ENCODE measurements at regions not wholly inside any gene's neighbourhood (a gene's known extent, or its start where the extent isn't known, plus 50 kb on each side); places are given as distances from the start of the nearest gene placed in this dataset.

- H3K4me3 ChIP-seq (ENCODE audit: low read depth, low read length), result no peak overlapping the region
- H2AFZ ChIP-seq (ENCODE audit: low read length, unreplicated experiment), result no peak overlapping the region
- no peaks in the 10 kb centered on the region for H3K4me1 ChIP-seq (ENCODE audit: control insufficient read depth, insufficient read depth, low read length, unreplicated experiment)
- no peak overlapping the region for H3K27ac ChIP-seq (ENCODE audit: low read depth, low read length)
- H3K79me2 ChIP-seq (ENCODE audit: control insufficient read depth, insufficient read depth, low read length, unreplicated experiment), result no peaks in the 10 kb centered on the region
- no peaks in the 10 kb centered on the region for H3K36me3 ChIP-seq (ENCODE audit: insufficient read depth, low read length)
- no peaks in the 10 kb centered on the region for H3K27me3 ChIP-seq (ENCODE audit: insufficient read depth, low read length)
Measured at GRCh38 chr2:2702385-2702784, 371.3 kb upstream of the MYT1L start.

DNA sequence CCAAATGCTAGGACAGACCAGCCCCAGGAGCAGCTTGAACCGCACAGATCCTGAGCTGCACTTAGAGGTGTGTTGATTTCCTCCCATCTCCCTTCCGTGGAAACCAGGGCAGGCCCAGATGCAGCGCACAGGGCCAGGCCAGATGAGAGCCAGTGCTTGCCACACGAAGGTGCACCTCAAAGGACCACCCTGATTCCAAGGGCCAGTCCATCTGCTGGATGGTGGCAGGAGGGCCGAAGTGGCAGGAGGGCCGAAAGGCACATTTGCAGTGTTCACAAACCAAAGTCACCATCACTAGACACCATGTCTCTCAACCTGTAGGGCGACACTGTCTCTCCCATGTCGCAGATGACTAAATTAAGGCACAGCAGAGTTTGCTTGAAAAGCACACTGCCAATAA, 370.7 kb upstream of the MYT1L start:
- no peaks in the 10 kb centered on the region for H3K4me1 ChIP-seq (ENCODE audit: control insufficient read depth, insufficient read depth, low read length, unreplicated experiment)
- no peak overlapping the region for H3K27ac ChIP-seq (ENCODE audit: low read depth, low read length)
- H2AFZ ChIP-seq (ENCODE audit: low read length, unreplicated experiment), result no peak overlapping the region
- H3K4me3 ChIP-seq (ENCODE audit: low read depth, low read length), result no peak overlapping the region
- H3K36me3 ChIP-seq (ENCODE audit: insufficient read depth, low read length), result no peaks in the 10 kb centered on the region
- H3K27me3 ChIP-seq (ENCODE audit: insufficient read depth, low read length), result no peaks in the 10 kb centered on the region
- H3K79me2 ChIP-seq (ENCODE audit: control insufficient read depth, insufficient read depth, low read length, unreplicated experiment), result no peaks in the 10 kb centered on the region

DNA sequence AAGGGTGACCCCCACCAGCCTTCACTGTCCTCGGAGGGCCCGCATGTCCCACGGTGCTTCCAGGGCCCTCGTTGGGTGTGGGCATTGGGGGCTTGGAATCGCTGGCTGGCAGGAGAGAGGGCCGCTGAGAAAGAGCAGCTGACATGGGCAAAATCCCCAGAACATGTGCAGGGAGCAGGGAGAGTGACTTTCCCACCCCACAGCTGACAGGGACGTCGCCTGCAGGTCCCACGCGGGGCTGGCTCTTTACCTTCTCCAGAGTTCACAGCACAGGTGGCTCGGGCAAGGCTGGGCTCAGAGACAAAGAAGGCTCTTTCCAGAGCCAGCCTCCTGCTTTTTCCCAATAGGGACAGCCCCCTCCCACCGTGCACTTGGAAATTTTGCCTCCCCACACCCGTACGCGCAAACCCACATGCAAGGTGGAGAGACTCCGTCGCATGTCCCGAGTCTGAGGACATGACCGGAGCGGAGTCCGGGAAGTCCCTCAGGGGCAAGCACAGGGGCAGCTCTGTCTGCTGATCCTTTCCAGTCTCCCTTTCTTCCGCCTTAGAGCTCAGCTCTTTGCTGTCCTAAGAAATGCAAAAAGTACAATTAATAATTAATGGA, 370.2 kb upstream of the MYT1L start:
- Histone ChIP-seq H2AFZ (ENCODE audit: low read length, unreplicated experiment) (no peak overlapping the region), H3K27me3 (ENCODE audit: insufficient read depth, low read length) (no peaks in the 10 kb centered on the region), H3K4me1 (ENCODE audit: control insufficient read depth, insufficient read depth, low read length, unreplicated experiment) (no peaks in the 10 kb centered on the region), H3K4me3 (ENCODE audit: low read depth, low read length) (no peak overlapping the region), H3K27ac (ENCODE audit: low read depth, low read length) (no peak overlapping the region), H3K36me3 (ENCODE audit: insufficient read depth, low read length) (no peaks in the 10 kb centered on the region), H3K79me2 (ENCODE audit: control insufficient read depth, insufficient read depth, low read length, unreplicated experiment) (no peaks in the 10 kb centered on the region)

GRCh38 chr2:2699121-2699505, 368.0 kb upstream of the MYT1L start:
- H3K27me3 ChIP-seq (ENCODE audit: insufficient read depth, low read length), result no peaks in the 10 kb centered on the region
- no peaks in the 10 kb centered on the region for H3K4me1 ChIP-seq (ENCODE audit: control insufficient read depth, insufficient read depth, low read length, unreplicated experiment)
- H3K36me3 ChIP-seq (ENCODE audit: insufficient read depth, low read length), result no peaks in the 10 kb centered on the region
- H3K4me3 ChIP-seq (ENCODE audit: low read depth, low read length), result no peak overlapping the region
- no peak overlapping the region for H3K27ac ChIP-seq (ENCODE audit: low read depth, low read length)
- no peak overlapping the region for H2AFZ ChIP-seq (ENCODE audit: low read length, unreplicated experiment)
- no peaks in the 10 kb centered on the region for H3K79me2 ChIP-seq (ENCODE audit: control insufficient read depth, insufficient read depth, low read length, unreplicated experiment)

DNA sequence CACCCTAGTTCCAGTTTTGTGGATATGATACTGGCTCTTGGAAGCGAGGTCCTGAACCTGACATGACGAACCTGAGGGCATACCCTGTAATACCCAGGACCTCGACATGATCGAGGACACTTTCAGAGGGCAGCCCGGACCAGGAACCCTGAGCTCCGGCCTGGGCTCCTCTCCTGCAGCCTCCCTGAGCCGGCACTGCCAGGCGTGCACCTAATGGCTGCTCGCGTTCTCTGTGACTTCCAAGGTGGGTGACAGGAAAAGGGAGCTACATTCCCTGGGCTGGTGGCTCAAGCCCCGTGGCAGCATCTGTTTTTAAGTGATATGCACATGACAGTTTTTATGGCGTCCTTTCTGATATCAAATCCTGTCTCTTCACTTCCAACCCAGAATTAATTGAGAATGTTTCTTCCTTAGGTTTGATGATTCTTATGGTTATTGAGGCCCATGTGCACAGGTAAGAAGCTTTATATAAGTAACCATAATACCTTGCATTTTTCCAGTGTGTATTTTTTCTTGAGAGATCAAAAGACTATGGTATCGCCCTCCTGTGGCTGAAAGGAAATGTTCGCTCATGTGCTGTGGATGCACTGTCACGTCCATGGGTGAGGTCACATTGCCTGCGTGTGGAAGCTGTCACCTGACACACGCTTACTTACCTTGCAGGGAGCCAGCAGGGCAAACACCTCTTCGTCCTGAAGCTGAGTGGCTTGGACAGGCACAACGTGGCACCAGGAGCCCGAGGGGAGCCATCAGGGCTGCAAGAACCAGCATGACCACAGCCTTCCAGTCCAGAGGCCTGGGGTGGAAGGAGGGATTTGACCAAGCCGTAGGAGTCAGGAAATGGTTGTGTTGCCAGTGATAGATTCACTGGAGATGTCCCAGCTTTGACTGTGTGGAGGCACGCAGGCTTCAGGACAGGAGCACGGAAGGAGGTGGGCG, 367.4 kb upstream of the MYT1L start:
- H3K79me2 ChIP-seq (ENCODE audit: control insufficient read depth, insufficient read depth, low read length, unreplicated experiment), result no peaks in the 10 kb centered on the region
- no peaks in the 10 kb centered on the region for H3K36me3 ChIP-seq (ENCODE audit: insufficient read depth, low read length)
- no peak overlapping the region for H3K4me3 ChIP-seq (ENCODE audit: low read depth, low read length)
- no peak overlapping the region for H2AFZ ChIP-seq (ENCODE audit: low read length, unreplicated experiment)
- no peaks in the 10 kb centered on the region for H3K27me3 ChIP-seq (ENCODE audit: insufficient read depth, low read length)
- H3K27ac ChIP-seq (ENCODE audit: low read depth, low read length), result no peak overlapping the region
- H3K4me1 ChIP-seq (ENCODE audit: control insufficient read depth, insufficient read depth, low read length, unreplicated experiment), result no peaks in the 10 kb centered on the region

DNA sequence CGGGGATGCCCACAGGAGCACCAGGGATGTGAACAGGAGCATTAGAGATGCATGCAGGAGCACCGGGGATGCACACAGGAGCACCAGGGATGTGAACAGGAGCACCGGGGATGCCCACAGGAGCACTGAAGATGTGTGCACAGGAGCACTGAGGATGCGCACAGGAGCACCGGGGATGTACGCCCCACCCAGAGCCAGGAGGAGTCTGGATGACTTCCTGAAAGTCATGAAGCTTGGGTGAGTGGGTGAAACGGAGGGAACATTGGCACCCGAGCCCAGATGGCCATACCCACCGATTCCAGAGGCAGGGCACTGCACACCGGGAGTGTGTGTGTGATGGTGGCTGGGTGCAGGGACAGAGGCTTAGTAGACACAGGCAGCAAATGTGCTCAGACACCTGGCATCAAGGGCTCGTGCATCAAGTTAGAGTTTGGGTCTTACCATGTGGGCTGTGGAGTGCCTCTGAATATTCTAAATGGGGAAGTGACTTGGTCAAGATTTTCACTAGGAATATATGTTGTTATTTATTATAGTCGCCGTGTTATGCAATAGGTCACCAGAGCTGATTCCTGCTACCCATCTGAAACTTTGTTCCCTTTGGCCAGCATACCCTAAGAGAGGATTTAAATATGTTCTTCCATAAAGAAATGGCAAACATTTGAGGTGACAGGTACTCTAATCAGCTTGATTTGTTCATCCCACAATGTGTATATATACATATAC, 365.8 kb upstream of the MYT1L start:
- Histone ChIP-seq H3K36me3 (ENCODE audit: insufficient read depth, low read length) (no peaks in the 10 kb centered on the region), H3K4me1 (ENCODE audit: control insufficient read depth, insufficient read depth, low read length, unreplicated experiment) (no peaks in the 10 kb centered on the region), H3K27ac (ENCODE audit: low read depth, low read length) (no peak overlapping the region), H3K27me3 (ENCODE audit: insufficient read depth, low read length) (no peaks in the 10 kb centered on the region), H3K4me3 (ENCODE audit: low read depth, low read length) (no peak overlapping the region), H2AFZ (ENCODE audit: low read length, unreplicated experiment) (no peak overlapping the region), H3K79me2 (ENCODE audit: control insufficient read depth, insufficient read depth, low read length, unreplicated experiment) (no peaks in the 10 kb centered on the region)

GRCh38 chr2:2696325-2696724, 365.2 kb upstream of the MYT1L start:
- no peak overlapping the region for H3K4me3 ChIP-seq (ENCODE audit: low read depth, low read length)
- H3K27ac ChIP-seq (ENCODE audit: low read depth, low read length), result no peak overlapping the region
- no peaks in the 10 kb centered on the region for H3K36me3 ChIP-seq (ENCODE audit: insufficient read depth, low read length)
- H3K4me1 ChIP-seq (ENCODE audit: control insufficient read depth, insufficient read depth, low read length, unreplicated experiment), result no peaks in the 10 kb centered on the region
- H2AFZ ChIP-seq (ENCODE audit: low read length, unreplicated experiment), result no peak overlapping the region
- no peaks in the 10 kb centered on the region for H3K27me3 ChIP-seq (ENCODE audit: insufficient read depth, low read length)
- H3K79me2 ChIP-seq (ENCODE audit: control insufficient read depth, insufficient read depth, low read length, unreplicated experiment), result no peaks in the 10 kb centered on the region

- no peaks in the 10 kb centered on the region for H3K36me3 ChIP-seq (ENCODE audit: insufficient read depth, low read length)
- H3K4me3 ChIP-seq (ENCODE audit: low read depth, low read length), result no peak overlapping the region
- H3K27me3 ChIP-seq (ENCODE audit: insufficient read depth, low read length), result no peaks in the 10 kb centered on the region
- H3K27ac ChIP-seq (ENCODE audit: low read depth, low read length), result no peak overlapping the region
- H2AFZ ChIP-seq (ENCODE audit: low read length, unreplicated experiment), result no peak overlapping the region
- H3K4me1 ChIP-seq (ENCODE audit: control insufficient read depth, insufficient read depth, low read length, unreplicated experiment), result no peaks in the 10 kb centered on the region
- no peaks in the 10 kb centered on the region for H3K79me2 ChIP-seq (ENCODE audit: control insufficient read depth, insufficient read depth, low read length, unreplicated experiment)
Measured at GRCh38 chr2:2694746-2695145, 363.7 kb upstream of the MYT1L start.

GRCh38 chr2:2692599-2693389, 361.7 kb upstream of the MYT1L start:
- Histone ChIP-seq H2AFZ (ENCODE audit: low read length, unreplicated experiment) (no peak overlapping the region), H3K79me2 (ENCODE audit: control insufficient read depth, insufficient read depth, low read length, unreplicated experiment) (no peaks in the 10 kb centered on the region), H3K4me3 (ENCODE audit: low read depth, low read length) (no peak overlapping the region), H3K27ac (ENCODE audit: low read depth, low read length) (no peak overlapping the region), H3K27me3 (ENCODE audit: insufficient read depth, low read length) (no peaks in the 10 kb centered on the region), H3K36me3 (ENCODE audit: insufficient read depth, low read length) (no peaks in the 10 kb centered on the region), H3K4me1 (ENCODE audit: control insufficient read depth, insufficient read depth, low read length, unreplicated experiment) (no peaks in the 10 kb centered on the region)

- H3K4me1 ChIP-seq (ENCODE audit: control insufficient read depth, insufficient read depth, low read length, unreplicated experiment), result no peaks in the 10 kb centered on the region
- H3K27me3 ChIP-seq (ENCODE audit: insufficient read depth, low read length), result no peaks in the 10 kb centered on the region
- no peak overlapping the region for H3K27ac ChIP-seq (ENCODE audit: low read depth, low read length)
- no peak overlapping the region for H3K4me3 ChIP-seq (ENCODE audit: low read depth, low read length)
- no peaks in the 10 kb centered on the region for H3K36me3 ChIP-seq (ENCODE audit: insufficient read depth, low read length)
- no peaks in the 10 kb centered on the region for H3K79me2 ChIP-seq (ENCODE audit: control insufficient read depth, insufficient read depth, low read length, unreplicated experiment)
- H2AFZ ChIP-seq (ENCODE audit: low read length, unreplicated experiment), result no peak overlapping the region
Measured at GRCh38 chr2:2691419-2691818, 360.3 kb upstream of the MYT1L start.
